GM12864 (cell line): ENCODE measurements at regions not wholly inside any gene's neighbourhood (a gene's known extent, or its start where the extent isn't known, plus 50 kb on each side); places are given as distances from the start of the nearest gene placed in this dataset.

ENCODE experiments used
- DNase-seq: peaks from one replicate; pipeline ENCODE4 v3.0.0-alpha.2; 2011; ENCODE audit warnings: low read depth
- H3K4me3 ChIP-seq: 2 replicates; pipeline ENCODE4 v1.5.1; 2011; ENCODE audit warnings: mild to moderate bottlenecking, low read depth, low read length, control low read depth
- CTCF ChIP-seq: IDR thresholded peaks from 2 replicates; pipeline ENCODE4 v1.5.1; 2011; ENCODE audit warnings: low read depth, mild to moderate bottlenecking, moderate library complexity, low read length, control low read depth, inconsistent platforms; ENCODE audit errors: missing control alignments

- DNase-seq = no peak
Measured at GRCh38 chr12:24488091-24488596, 460.8 kb downstream of the BCAT1 start.

DNA sequence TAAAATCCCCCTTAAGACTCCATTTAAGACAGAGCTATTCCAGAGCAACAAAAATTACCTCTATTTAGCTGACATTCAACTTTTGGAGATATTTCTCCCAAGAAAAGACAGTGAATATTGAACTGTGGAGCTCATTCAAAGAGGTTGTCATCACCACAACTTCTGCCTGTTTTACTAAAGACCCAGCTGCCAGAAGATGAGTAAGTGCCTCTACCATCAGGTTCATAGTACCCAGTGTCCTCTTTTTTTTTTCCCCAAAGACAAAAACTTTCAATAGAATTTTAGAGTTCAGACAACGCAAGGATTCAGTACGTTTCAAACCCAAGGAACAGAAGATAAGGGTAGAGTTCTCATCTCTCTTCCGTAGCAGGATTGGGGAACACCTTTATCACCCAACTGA, 461.3 kb downstream of the BCAT1 start:
- no peak for TF ChIP-seq CTCF
- no peak overlapping the region for H3K4me3 ChIP-seq
- no peak for DNase-seq

More at GRCh38 chr12:24488091-24488596, 460.8 kb downstream of the BCAT1 start:
- H3K4me3 ChIP-seq = no peak overlapping the region
- no peak for TF ChIP-seq CTCF

DNA sequence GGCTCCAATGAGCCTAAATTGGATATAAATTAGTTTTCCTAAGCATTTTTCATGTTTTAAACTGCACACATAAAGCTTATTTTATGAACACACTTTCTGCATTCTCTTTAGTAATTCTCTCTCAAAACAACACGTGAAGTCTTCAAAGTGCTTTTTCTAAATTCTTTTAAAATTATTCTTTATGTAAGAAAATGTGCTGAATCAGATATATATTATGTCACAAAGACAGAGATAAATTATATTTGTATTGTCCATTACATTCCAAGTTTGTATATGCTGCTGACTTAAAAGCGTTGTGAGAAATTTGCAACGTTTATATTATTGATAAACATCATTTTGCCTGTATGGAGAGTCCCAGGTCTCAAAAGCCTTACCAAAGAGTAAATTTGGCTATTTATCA, 465.2 kb downstream of the BCAT1 start:
- TF ChIP-seq CTCF = no peak
- H3K4me3 ChIP-seq = no peak overlapping the region
- no peak for DNase-seq

- no peak for TF ChIP-seq CTCF
- DNase-seq = no peak
- no peak overlapping the region for H3K4me3 ChIP-seq
Measured at GRCh38 chr12:24482882-24483604, 465.9 kb downstream of the BCAT1 start.

GRCh38 chr12:24482044-24482443, 466.9 kb downstream of the BCAT1 start:
- no peak for DNase-seq
- no peak for TF ChIP-seq CTCF
- no peak overlapping the region for H3K4me3 ChIP-seq

DNA sequence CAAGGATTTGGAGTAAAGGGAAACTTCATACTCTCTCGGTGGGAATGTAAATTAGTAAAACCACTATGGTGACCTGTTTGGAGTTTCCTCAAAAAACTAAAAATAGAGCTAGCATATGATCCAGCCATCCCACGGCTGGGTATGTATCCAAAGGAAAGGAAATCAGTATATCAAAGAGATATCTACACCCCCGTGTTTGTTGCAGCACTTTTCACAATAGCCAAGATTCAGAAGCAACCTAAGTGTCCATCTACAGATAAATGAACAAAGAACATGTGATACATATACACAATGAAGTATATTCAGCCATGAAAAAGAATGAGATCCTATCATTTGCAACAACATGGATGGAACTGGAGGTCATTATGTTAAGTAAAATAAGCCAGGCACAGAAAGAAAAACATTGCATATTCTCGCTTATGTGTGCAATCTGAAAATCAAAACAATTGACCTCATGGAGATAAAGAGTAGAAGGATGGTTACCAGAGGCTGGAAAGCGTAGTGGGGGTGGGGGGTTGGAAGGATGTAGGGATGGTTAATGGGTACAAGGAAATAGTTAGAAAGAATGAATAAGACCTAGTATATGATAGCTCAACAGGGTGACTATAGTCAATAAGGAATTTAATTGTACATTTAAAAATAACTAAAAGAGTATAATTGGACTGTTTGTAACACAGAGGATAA, 468.0 kb downstream of the BCAT1 start:
- no peak for TF ChIP-seq CTCF
- no peak overlapping the region for H3K4me3 ChIP-seq
- no peak for DNase-seq
